Activated CD4-positive, alpha-beta T cell treated with anti-CD3 and anti-CD28 coated beads, Interleukin-2, Interleukin-4, amounts not matched to agents 100 ng/mL and 50 ng/mL, durations not matched to agents 16 hours and 8 hours (primary cell): ENCODE measurements at regions not wholly inside any gene's neighbourhood (a gene's known extent, or its start where the extent isn't known, plus 50 kb on each side); places are given as distances from the start of the nearest gene placed in this dataset.

ENCODE experiments used
- DNase-seq: peaks from one replicate; pipeline ENCODE4 v3.0.0-alpha.2; 2020; ENCODE audit warnings: low spot score

GRCh38 chrX:39333451-39333850 lies 532.2 kb downstream of the MID1IP1 start:
- no peak for DNase-seq

- DNase-seq, result no peak
Measured at GRCh38 chrX:39335513-39336235, 534.4 kb downstream of the MID1IP1 start.

- peak; percentile 49 for DNase-seq
Measured at GRCh38 chrX:39336671-39337311, 535.5 kb downstream of the MID1IP1 start.

GRCh38 chrX:39337451-39337850 lies 536.2 kb downstream of the MID1IP1 start:
- DNase-seq, result no peak

- DNase-seq, result no peak
Measured at GRCh38 chrX:39338583-39338982, 537.3 kb downstream of the MID1IP1 start.

GRCh38 chrX:39356119-39356807 lies 555.0 kb downstream of the MID1IP1 start:
- no peak for DNase-seq

GRCh38 chrX:39360101-39360500 lies 558.8 kb downstream of the MID1IP1 start:
- no peak for DNase-seq

GRCh38 chrX:39361736-39362135 lies 560.5 kb downstream of the MID1IP1 start:
- no peak for DNase-seq

GRCh38 chrX:39367416-39367815 lies 566.2 kb downstream of the MID1IP1 start:
- no peak for DNase-seq

GRCh38 chrX:39372115-39372514 lies 570.9 kb downstream of the MID1IP1 start:
- no peak for DNase-seq

GRCh38 chrX:39377157-39377556 lies 575.9 kb downstream of the MID1IP1 start:
- DNase-seq, result no peak

GRCh38 chrX:39377773-39378172 lies 576.5 kb downstream of the MID1IP1 start:
- no peak for DNase-seq

- DNase-seq, result no peak
Measured at GRCh38 chrX:39381422-39381821, 580.2 kb downstream of the MID1IP1 start.

GRCh38 chrX:39384996-39385395 lies 583.7 kb downstream of the MID1IP1 start:
- DNase-seq, result no peak

- no peak for DNase-seq
Measured at GRCh38 chrX:39388730-39389129, 587.5 kb downstream of the MID1IP1 start.

GRCh38 chrX:39396358-39396995 lies 595.2 kb downstream of the MID1IP1 start:
- DNase-seq, result no peak

- no peak for DNase-seq
Measured at GRCh38 chrX:39397561-39398199, 596.4 kb downstream of the MID1IP1 start.

GRCh38 chrX:39398215-39398962 lies 597.1 kb downstream of the MID1IP1 start:
- DNase-seq, result no peak

- DNase-seq, result no peak
Measured at GRCh38 chrX:39398963-39399261, 597.7 kb downstream of the MID1IP1 start.

- DNase-seq, result no peak
Measured at GRCh38 chrX:39399387-39399786, 598.1 kb downstream of the MID1IP1 start.

- DNase-seq, result no peak
Measured at GRCh38 chrX:39401483-39402110, 600.3 kb downstream of the MID1IP1 start.
